ENCODE measurements at regions not wholly inside any gene's neighbourhood (a gene's known extent, or its start where the extent isn't known, plus 50 kb on each side); places are given as distances from the start of the nearest gene placed in this dataset.

DNA sequence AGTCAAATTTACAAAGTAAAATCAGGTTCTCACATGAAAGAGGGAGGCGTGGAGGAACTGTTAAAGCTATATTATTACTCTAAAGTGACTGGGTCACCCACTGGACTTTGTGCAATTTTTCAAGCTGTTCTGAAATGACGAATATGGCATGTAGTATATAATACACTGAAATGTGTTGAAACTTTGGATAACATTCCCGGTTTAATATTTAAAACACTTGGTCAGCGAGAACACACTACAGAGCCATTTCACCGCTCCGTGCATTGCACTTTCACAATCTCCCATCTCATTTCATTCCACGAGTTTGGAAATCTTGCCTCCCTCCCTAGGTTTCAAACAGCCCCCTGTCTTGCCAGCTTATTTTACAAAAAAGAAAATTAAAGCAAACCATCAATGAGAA, 337.9 kb downstream of the WDR11 start:
- Histone ChIP-seq H3K4me3 (ENCODE audit: control insufficient read depth in 2 of 3, extremely low read depth in 1 of 3, insufficient read depth in 2 of 3, low read depth in 1 of 3, low read length in 3 of 3) (no peak overlapping the region), H3K9me3 (ENCODE audit: control insufficient read depth, low read depth, low read length) (no peaks in the 10 kb centered on the region), H3K9ac (ENCODE audit: control insufficient read depth, extremely low read depth, insufficient read depth, low read length) (no peak overlapping the region), H3K9me1 (ENCODE audit: control insufficient read depth, extremely low read depth, insufficient read depth, low read length) (no peaks in the 10 kb centered on the region), H3K36me3 (ENCODE audit: control insufficient read depth in 2 of 2, extremely low read depth in 1 of 2, insufficient read depth in 2 of 2, low read length in 2 of 2) (no peaks in the 10 kb centered on the region), H3K79me2 (ENCODE audit: control insufficient read depth, insufficient read depth, low read length) (no peaks in the 10 kb centered on the region), H4K20me1 (ENCODE audit: control insufficient read depth, extremely low read depth, insufficient read depth, low read length) (no peaks in the 10 kb centered on the region), H3K4me1 (ENCODE audit: control insufficient read depth, extremely low read depth, insufficient read depth, low read length) (no peaks in the 10 kb centered on the region), H2AFZ (ENCODE audit: control insufficient read depth, low read length) (no peak overlapping the region), H3K4me2 (ENCODE audit: control insufficient read depth, extremely low read depth, insufficient read depth, low read depth, low read length) (no peak overlapping the region), H3K27ac (ENCODE audit: control insufficient read depth, insufficient read depth, low read length) (no peak overlapping the region), H3K27me3 (ENCODE audit: control insufficient read depth, extremely low read depth, insufficient read depth, low read length) (no peaks in the 10 kb centered on the region)
- dilution Hi-C loops (cut with MboI; ENCODE audit: extremely low pct_ligation_motif_present, low sequenced_read_pairs): no loop called here
- DNase-seq (ENCODE audit: low read depth, low spot score) (no peak), FAIRE-seq (no peak)
- TF ChIP-seq, protein P1, sequence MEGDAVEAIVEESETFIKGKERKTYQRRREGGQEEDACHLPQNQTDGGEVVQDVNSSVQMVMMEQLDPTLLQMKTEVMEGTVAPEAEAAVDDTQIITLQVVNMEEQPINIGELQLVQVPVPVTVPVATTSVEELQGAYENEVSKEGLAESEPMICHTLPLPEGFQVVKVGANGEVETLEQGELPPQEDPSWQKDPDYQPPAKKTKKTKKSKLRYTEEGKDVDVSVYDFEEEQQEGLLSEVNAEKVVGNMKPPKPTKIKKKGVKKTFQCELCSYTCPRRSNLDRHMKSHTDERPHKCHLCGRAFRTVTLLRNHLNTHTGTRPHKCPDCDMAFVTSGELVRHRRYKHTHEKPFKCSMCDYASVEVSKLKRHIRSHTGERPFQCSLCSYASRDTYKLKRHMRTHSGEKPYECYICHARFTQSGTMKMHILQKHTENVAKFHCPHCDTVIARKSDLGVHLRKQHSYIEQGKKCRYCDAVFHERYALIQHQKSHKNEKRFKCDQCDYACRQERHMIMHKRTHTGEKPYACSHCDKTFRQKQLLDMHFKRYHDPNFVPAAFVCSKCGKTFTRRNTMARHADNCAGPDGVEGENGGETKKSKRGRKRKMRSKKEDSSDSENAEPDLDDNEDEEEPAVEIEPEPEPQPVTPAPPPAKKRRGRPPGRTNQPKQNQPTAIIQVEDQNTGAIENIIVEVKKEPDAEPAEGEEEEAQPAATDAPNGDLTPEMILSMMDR (optimal IDR thresholded peaks at IDR 0.05 in 1 of 3, IDR thresholded peaks at IDR 0.05 in 1 of 3, conservative IDR thresholded peaks at IDR 0.05 in 1 of 3; ENCODE audit: extremely low read depth in 1 of 3, insufficient read depth in 2 of 3, low read length in 3 of 3): no peak
- TF ChIP-seq EZH2 (IDR thresholded peaks at IDR 0.05; ENCODE audit: low read length): no peak

GRCh38 chr10:121194696-121195523, 343.7 kb downstream of the WDR11 start:
- Histone ChIP-seq H3K79me2 (ENCODE audit: control insufficient read depth, insufficient read depth, low read length) (no peaks in the 10 kb centered on the region), H3K27me3 (ENCODE audit: control insufficient read depth, extremely low read depth, insufficient read depth, low read length) (no peaks in the 10 kb centered on the region), H3K4me2 (ENCODE audit: control insufficient read depth, extremely low read depth, insufficient read depth, low read depth, low read length) (no peak overlapping the region), H2AFZ (ENCODE audit: control insufficient read depth, low read length) (no peak overlapping the region), H3K9me3 (ENCODE audit: control insufficient read depth, low read depth, low read length) (no peaks in the 10 kb centered on the region), H3K36me3 (ENCODE audit: control insufficient read depth in 2 of 2, extremely low read depth in 1 of 2, insufficient read depth in 2 of 2, low read length in 2 of 2) (no peaks in the 10 kb centered on the region), H4K20me1 (ENCODE audit: control insufficient read depth, extremely low read depth, insufficient read depth, low read length) (no peaks in the 10 kb centered on the region), H3K4me1 (ENCODE audit: control insufficient read depth, extremely low read depth, insufficient read depth, low read length) (no peaks in the 10 kb centered on the region), H3K9ac (ENCODE audit: control insufficient read depth, extremely low read depth, insufficient read depth, low read length) (no peak overlapping the region), H3K4me3 (ENCODE audit: control insufficient read depth in 2 of 3, extremely low read depth in 1 of 3, insufficient read depth in 2 of 3, low read depth in 1 of 3, low read length in 3 of 3) (no peak overlapping the region), H3K27ac (ENCODE audit: control insufficient read depth, insufficient read depth, low read length) (no peak overlapping the region), H3K9me1 (ENCODE audit: control insufficient read depth, extremely low read depth, insufficient read depth, low read length) (no peaks in the 10 kb centered on the region)
- TF ChIP-seq, protein P1 (optimal IDR thresholded peaks at IDR 0.05 in 1 of 3, IDR thresholded peaks at IDR 0.05 in 1 of 3, conservative IDR thresholded peaks at IDR 0.05 in 1 of 3; ENCODE audit: extremely low read depth in 1 of 3, insufficient read depth in 2 of 3, low read length in 3 of 3): no peak
- no peak for TF ChIP-seq EZH2 (IDR thresholded peaks at IDR 0.05; ENCODE audit: low read length)
- dilution Hi-C loops (cut with MboI; ENCODE audit: extremely low pct_ligation_motif_present, low sequenced_read_pairs): no loop called here
- DNase-seq (ENCODE audit: low read depth, low spot score) (no peak), FAIRE-seq (no peak)
